Panc1 (cell line): ENCODE measurements at regions not wholly inside any gene's neighbourhood (a gene's known extent, or its start where the extent isn't known, plus 50 kb on each side); places are given as distances from the start of the nearest gene placed in this dataset.

Experiments
- ATAC-seq: fragments of 200-7000 bp; cut with Tn5 transposase; 2 replicates; pipeline ENCODE4 v1.9.1; 2020; ENCODE audit warnings: mild to moderate bottlenecking, moderate library complexity
- BruUV-seq: library from RNA; stranded (reverse); fragments of 400-500 nt; replicated peaks from 2 replicates; lab custom pipeline; 2021; lab: Mats Ljungman, UMichigan
- CTCF ChIA-PET: fragments of 300-600 bp; sonication (Branson Sonifier 250); formaldehyde crosslinking; loops from one replicate; lab custom pipeline; 2022; ENCODE audit warnings: antibody characterized with exemption; lab: Charles Lee
- POLR2A ChIA-PET: fragments of 300-600 bp; sonication (Branson Sonifier 250); formaldehyde crosslinking; loops from one replicate; lab custom pipeline; 2022; ENCODE audit warnings: antibody characterized with exemption; lab: Charles Lee
- DNase-seq: peaks from one replicate; pipeline ENCODE4 v3.0.0-alpha.2; 2010; ENCODE audit warnings: low read depth, low spot score
- H3K27ac ChIP-seq: 2 replicates; pipeline ENCODE4 v1.5.1; 2011; ENCODE audit warnings: mild to moderate bottlenecking, low read length, inconsistent platforms
- H3K27me3 ChIP-seq: fragments of 200-500 bp; sonication (Bioruptor generic); 2 replicates; pipeline ENCODE4 v1.6.0; 2014; ENCODE audit warnings: low read length, inconsistent platforms; ENCODE audit not compliant: control insufficient read depth, insufficient read depth
- H3K36me3 ChIP-seq: fragments of 200-500 bp; sonication (Bioruptor generic); 2 replicates; pipeline ENCODE4 v1.5.1; 2014; ENCODE audit warnings: inconsistent platforms, mild to moderate bottlenecking, low read length, moderate library complexity; ENCODE audit not compliant: control insufficient read depth, insufficient read depth
- H3K4me1 ChIP-seq: 2 replicates; pipeline ENCODE4 v1.5.1; 2011; ENCODE audit warnings: inconsistent platforms, mild to moderate bottlenecking, low read length, moderate library complexity; ENCODE audit not compliant: control insufficient read depth, insufficient read depth
- H3K4me3 ChIP-seq, 2 experiments: 2 replicates each; pipeline ENCODE4 v1.5.1; 2011 to 2012; ENCODE audit warnings: low read depth in 2 of 2, low read length in 2 of 2, mild to moderate bottlenecking in 2 of 2, inconsistent platforms in 1 of 2, moderate library complexity in 1 of 2
- H3K9me3 ChIP-seq: fragments of 200-500 bp; sonication (Bioruptor generic); 2 replicates; pipeline ENCODE4 v1.5.1; 2014; ENCODE audit warnings: low read depth, mild to moderate bottlenecking, inconsistent platforms, low read length, moderate library complexity; ENCODE audit not compliant: control insufficient read depth, insufficient read depth
- CTCF ChIP-seq: fragments of 450-650 bp; IDR thresholded peaks from 2 replicates; pipeline ENCODE4 v1.5.1; 2017; ENCODE audit warnings: mild to moderate bottlenecking
- POLR2AphosphoS5 ChIP-seq: IDR thresholded peaks from 2 replicates; pipeline ENCODE4 v1.6.1; 2012; ENCODE audit warnings: mild to moderate bottlenecking, low read depth, low read length, moderate library complexity
- REST ChIP-seq, 2 experiments: IDR thresholded peaks; 2 replicates each; pipeline ENCODE4 v1.6.1; 2011 to 2012; ENCODE audit warnings: low read depth in 2 of 2, control low read depth in 1 of 2, low read length in 1 of 2, mild to moderate bottlenecking in 1 of 2, moderate library complexity in 1 of 2; ENCODE audit not compliant: insufficient read depth in 1 of 2
- SIN3A ChIP-seq: IDR thresholded peaks from 2 replicates; pipeline ENCODE4 v1.6.1; 2012; ENCODE audit warnings: low read depth, mild to moderate bottlenecking, low read length, moderate library complexity, borderline replicate concordance; ENCODE audit not compliant: insufficient read depth
- TCF7L2 ChIP-seq: IDR thresholded peaks from 2 replicates; pipeline ENCODE4 v1.6.1; 2011; ENCODE audit warnings: mild to moderate bottlenecking, low read depth, low read length, inconsistent platforms
- in situ Hi-C: cut with HindIII; loops from 2 replicates; pipeline ENCODE4 v1.10.0; 2016; ENCODE audit warnings: low sequenced_read_pairs, low pct_unique_long_range_greater_than_20kb
- intact Hi-C: fragments of 100-400 bp; cut with micrococcal nuclease; formaldehyde crosslinking; loops from one replicate; pipeline ENCODE4 v1.10.0; 2022; ENCODE audit not compliant: unreplicated experiment

GRCh38 chr2:4732560-4732959 is 959.6 kb upstream of the SOX11 start:
- CTCF ChIA-PET: no interaction called here
- Histone ChIP-seq H3K36me3 (no peaks in the 10 kb centered on the region), H3K27me3 (no peaks in the 10 kb centered on the region), H3K4me1 (no peaks in the 10 kb centered on the region), H3K27ac (no peak overlapping the region), H3K9me3 (no peaks in the 10 kb centered on the region), H3K4me3 (no peak overlapping the region)
- DNase-seq (no peak), ATAC-seq (no peak)
- intact Hi-C loops: no loop called here
- TF ChIP-seq REST (IDR thresholded peaks at IDR 0.05; ENCODE audit: insufficient read depth in 1 of 2, low read depth in 2 of 2, low read length in 1 of 2): no peak
- TF ChIP-seq TCF7L2: no peak
- TF ChIP-seq SIN3A: no peak
- no peak for TF ChIP-seq CTCF
- TF ChIP-seq POLR2AphosphoS5: no peak
- BruUV-seq: no TSS peak
- in situ Hi-C loops: no loop called here
- POLR2A ChIA-PET: no interaction called here

GRCh38 chr2:4745056-4745991 is 946.9 kb upstream of the SOX11 start:
- CTCF ChIA-PET: no interaction called here
- TF ChIP-seq REST (IDR thresholded peaks at IDR 0.05; ENCODE audit: insufficient read depth in 1 of 2, low read depth in 2 of 2, low read length in 1 of 2) (no peak), POLR2AphosphoS5 (no peak), SIN3A (no peak), TCF7L2 (no peak), CTCF (no peak)
- intact Hi-C loops (no loop called here), in situ Hi-C loops (no loop called here)
- Histone ChIP-seq H3K9me3 (no peaks in the 10 kb centered on the region), H3K27ac (no peak overlapping the region), H3K36me3 (no peaks in the 10 kb centered on the region), H3K4me3 (no peak overlapping the region), H3K27me3 (no peaks in the 10 kb centered on the region), H3K4me1 (no peaks in the 10 kb centered on the region)
- ATAC-seq: no peak
- no peak for DNase-seq
- no TSS peak for BruUV-seq
- POLR2A ChIA-PET: no interaction called here
